ENCODE measurements at regions not wholly inside any gene's neighbourhood (a gene's known extent, or its start where the extent isn't known, plus 50 kb on each side); places are given as distances from the start of the nearest gene placed in this dataset.

DNA sequence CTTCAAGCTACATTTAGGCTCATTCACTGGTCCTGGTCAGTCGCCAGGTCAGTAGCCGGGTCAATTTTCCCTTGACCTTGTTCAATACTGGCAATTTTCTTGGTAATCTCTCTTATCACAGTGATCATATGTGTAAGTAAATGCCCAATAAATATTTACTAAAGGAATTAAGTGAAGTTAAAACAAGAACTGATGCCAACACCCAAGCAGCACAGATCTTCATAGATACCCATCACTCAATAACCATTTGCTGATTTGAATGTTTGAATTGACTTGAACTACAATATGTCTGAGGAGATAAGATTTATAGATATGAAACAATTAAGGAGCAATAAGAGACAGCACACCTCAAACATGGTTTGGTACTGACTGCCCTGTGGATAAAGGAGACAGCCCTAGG lies 100.8 kb upstream of the PREP start:
- DNase-seq (ENCODE audit: low read depth in 2 of 3, low spot score in 1 of 3), result no peak

DNA sequence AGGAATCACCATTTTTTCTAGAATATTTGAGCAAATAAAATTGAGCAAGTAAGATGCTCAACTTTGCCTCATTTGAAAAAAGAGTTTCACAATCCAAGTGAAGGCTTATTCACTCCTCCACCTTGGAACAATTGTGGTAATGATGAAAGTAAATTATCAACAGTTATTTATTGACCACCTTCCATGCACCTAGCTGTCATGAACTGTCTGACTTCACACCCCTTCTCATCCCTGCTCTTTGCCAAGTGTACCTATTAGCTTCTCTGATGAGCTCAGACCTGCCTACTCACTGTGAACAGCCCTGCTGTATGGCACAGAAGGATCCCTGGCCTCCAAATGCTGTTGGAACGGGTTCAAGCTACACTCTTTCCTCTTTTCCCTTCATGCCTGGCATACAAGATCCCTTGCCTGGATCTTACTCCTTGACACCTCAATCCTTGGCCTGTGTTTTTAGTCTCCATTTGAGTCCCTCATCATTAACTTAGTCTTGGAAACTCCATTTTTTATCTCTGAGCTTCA lies 99.0 kb upstream of the PREP start:
- no peak for DNase-seq (ENCODE audit: low read depth in 2 of 3, low spot score in 1 of 3)

DNA sequence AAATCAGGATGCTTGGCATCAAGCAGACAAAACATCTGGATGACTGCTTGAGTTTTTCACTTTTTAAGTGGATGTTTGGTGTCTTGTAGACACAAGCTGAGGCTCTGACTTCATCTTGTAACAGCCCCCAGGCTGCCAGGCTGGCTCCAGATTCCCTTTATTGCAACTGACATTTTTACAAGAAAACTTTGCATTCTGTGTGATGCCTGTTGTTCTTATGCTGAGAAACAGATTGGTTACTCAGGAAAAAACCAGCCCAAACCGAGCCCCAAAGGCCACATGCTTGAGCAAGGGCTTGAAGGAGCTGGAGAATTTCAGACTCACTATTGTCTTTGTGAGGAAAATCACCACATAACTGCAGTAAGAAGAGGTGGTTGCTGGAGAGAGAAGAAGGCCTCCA lies 98.4 kb upstream of the PREP start:
- DNase-seq (ENCODE audit: low read depth in 2 of 3, low spot score in 1 of 3), result no peak

DNA sequence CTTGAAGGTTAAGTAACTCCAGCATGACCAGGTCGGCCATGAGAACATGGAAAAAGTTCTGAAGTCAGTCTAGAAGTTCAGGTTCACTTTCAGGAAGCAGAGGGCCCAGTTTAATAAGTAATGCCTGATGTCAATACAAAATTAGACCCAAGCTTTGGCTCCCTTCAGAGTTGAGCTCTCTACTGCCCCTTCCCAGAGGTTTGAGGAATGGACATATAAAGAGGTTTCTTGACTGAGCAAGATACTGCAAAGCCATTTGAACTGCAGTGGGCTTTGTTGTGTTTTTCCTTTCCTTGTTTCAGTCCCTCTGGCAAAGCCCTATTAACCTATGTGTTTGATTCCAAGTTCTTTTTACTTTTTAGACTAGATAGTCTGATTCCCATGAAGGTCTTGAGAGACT lies 97.8 kb upstream of the PREP start:
- DNase-seq (ENCODE audit: low read depth in 2 of 3, low spot score in 1 of 3), result no peak

DNA sequence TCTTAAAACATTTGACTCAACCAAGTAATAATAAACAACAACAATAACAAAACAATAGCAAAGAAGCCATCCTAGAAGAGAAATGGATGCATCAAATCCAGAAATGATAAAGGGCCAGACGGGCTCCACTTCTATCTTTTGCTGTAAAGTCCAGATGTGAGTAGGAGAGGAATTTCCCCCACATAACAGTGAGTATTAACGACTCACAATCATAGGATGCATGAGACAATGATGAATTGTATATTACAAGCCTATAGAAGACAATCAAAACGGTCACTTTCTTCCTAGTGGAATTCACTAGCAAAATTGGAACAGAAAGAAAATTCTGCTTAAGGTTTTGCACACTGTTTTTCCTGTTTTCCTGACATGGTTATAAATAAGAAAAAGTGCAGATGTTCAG lies 97.0 kb upstream of the PREP start:
- no peak for DNase-seq (ENCODE audit: low read depth in 2 of 3, low spot score in 1 of 3)

DNA sequence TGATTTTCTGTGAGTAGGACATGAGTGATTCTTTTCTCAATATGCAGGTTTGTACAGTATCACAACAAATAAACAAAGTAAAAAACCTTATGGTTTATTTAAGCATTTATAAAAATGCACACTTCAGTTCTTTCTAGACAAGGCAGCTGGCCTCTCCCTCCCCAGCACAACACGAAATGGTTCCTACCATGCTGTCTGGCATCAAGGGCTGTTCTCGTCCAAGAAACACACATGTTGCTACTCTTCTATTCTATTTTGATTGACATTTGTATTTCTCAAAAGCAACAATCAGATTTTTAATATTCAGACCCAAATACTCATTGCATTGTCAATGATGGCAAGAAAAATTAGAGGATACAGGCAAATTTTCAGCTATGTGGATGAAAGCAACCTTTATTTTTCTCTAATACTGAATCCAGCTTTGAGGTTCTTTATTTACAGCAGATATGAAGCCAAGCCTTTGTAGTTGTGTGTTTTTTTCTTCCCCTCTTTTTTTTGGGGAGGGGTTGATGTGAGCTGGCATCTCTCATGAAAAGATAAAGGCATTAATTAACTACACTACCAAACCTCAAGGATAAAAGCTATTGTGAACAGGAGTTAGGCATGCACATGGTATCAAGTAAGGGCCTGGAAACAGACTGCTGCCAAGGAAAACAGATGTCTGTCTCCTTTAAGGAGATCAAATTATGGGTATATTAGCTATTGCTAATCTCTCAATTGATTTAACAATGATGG lies 96.4 kb upstream of the PREP start:
- no peak for DNase-seq (ENCODE audit: low read depth in 2 of 3, low spot score in 1 of 3)

DNA sequence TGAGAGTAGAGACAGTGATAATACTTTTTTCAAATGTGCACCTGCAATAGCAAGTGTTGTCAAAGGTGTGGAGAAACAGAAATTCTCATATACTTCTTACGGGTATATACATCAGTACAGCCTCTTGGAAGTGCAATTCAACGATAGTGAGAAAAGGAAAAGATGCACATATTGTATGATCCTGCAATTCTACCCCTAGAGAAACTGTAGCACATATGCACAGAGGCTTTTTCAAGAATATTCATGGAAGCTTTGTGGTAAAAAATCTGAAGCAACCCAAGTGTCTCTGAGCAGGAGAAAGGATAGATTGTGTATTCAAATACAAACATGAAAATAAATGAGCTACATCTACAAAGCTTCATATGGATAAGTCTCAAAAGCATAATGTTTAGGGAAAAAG lies 94.7 kb upstream of the PREP start:
- DNase-seq (ENCODE audit: low read depth in 2 of 3, low spot score in 1 of 3), result no peak

DNA sequence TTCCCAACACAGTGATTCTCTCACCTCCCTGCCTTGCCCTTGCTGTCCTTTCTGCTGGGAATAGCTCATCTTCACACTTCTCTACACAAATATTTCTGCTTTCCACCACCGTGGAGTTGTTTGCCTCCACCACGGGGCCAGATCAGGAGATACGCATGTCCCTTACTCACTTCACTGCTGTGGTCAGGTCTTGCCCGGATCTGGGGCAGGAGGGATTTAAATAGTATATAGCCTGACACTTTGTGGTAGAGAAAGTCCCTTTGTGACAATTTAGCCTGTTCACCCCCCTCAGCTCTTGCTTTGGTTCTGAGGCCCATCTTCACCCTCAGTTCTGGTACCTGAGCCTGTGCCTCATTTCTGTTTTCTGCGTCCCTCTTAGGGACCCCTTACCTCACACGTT lies 92.6 kb upstream of the PREP start:
- no peak for DNase-seq (ENCODE audit: low read depth in 2 of 3, low spot score in 1 of 3)

DNA sequence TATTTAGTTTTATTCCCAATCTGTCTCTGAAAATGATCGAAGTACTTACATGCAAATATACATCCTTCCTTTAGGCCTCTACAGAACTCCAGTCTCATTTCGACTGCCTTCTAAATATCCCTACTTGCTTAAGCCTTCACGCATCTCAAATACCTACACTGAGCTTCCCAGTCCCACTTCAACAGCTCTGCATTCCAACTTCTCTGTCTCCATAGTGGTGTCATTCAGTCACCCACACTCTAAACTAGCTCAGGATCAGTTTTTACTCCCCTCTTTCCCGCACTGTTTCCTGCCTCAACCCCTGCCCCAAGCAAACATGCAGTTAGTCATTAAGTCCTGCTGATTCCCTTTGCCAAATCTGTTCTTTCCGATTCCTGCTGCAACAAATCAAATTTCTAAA lies 91.8 kb upstream of the PREP start:
- DNase-seq (ENCODE audit: low read depth in 2 of 3, low spot score in 1 of 3), result no peak

DNA sequence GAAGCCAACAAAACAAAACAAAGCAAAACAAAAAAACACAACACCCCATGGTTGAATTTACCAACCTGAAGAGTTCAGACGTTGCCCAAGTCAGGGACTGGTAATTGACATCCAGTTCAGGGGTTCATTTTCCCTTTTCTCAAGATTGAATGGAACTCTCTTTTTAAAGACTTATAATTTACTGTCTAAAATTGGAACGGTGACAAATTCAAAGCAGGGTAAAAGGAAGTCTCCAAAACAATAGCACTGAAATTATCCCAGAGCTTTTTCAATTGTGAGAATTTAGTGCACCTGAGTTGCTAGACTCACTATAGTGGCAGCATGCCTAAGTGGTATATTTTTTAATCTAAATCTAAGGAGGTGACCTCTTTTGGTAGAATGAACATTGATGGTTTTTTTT lies 90.9 kb upstream of the PREP start:
- DNase-seq (ENCODE audit: low read depth in 2 of 3, low spot score in 1 of 3), result no peak

DNA sequence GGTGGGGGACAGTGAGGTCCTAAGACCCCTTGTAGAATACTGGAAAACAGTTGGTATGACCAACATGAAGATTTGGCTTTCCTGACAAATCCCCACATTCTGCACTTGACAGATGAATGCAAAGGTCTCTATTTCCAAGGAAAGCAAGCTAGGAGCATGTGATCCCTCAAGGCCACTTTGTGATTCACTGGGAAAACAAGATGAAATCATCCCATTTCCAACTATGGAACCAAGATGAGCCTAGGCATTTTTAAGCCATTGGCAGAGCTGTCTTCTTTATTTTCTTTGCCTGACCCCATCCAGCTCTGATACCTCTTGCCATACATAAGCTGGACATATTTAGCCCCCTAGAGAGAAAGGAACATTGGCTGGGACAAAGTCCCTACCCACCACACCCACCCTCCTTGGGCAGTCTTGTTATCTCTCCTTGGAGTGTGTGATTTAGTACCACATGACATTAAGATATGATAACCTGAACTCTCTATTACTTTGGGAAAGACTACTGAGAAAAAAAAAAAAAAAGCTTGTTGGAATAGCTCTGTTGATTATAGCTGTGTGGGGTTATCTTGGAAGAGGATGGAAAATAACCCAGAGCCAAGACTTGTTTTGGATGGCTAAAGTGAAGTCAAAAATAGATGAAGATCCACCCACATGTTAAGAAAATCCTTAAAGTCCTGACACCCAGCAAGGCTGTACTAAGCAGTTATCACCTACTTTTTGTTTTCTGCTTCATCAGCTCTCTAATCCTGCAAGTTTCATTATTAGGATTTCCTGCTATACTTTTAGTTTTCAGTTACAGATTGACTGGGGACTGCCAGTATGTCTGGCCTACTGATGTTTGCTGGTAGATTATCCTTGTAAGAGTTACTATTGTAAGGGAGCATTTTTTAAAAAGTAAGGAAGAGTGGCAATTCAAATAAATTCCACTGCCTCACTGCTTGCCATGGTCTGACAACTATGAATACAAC lies 90.1 kb upstream of the PREP start:
- no peak for DNase-seq (ENCODE audit: low read depth in 2 of 3, low spot score in 1 of 3)

DNA sequence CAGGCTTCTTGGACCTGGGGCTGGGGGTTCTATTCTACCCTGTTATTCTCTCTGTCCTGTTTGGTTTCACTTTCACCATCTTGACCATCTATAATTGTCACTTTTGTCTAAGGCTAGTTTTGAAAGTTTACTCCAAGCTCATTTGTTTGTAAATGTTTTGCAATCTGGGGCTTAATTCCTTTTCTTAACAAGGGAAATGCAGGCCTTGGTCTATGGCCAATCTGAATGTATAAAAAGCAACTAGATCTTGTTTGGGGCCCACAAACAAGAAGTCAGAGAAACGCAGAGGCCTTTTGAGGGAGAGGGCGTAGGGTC lies 86.3 kb upstream of the PREP start:
- no peak for DNase-seq (ENCODE audit: low read depth in 2 of 3, low spot score in 1 of 3)

DNA sequence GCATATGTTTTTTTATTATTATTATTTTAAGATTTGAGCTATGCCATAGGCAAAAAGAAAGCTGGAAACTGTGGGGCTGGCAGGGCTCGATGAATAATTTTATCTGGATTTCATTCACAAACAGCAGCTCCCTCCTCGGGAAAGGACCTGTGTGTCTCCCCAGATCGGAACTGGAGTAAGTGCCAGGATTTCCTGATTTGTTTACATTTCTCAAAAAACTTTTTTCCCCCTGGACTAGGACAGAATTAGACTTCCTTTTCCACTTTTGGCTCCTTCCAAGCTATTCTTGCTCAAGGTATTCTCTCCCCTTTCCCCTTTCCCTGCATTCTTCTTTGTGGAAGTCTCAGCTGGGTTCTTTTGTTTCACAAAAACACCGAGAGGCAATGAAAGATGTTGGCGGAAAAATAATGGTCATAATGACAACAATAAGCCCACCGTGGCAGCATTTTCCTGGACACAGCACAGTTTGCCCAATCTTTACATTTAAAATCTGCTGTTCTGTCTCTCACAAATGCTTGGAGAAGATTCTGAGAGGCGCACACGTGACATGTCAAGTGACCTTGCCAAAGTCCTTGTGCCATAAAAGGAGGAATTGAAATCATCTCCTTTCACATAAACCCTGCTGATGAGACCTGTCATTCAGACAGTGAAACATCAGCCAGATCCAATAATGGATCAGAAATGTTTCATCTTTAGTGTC lies 85.8 kb upstream of the PREP start:
- no peak for DNase-seq (ENCODE audit: low read depth in 2 of 3, low spot score in 1 of 3)

DNA sequence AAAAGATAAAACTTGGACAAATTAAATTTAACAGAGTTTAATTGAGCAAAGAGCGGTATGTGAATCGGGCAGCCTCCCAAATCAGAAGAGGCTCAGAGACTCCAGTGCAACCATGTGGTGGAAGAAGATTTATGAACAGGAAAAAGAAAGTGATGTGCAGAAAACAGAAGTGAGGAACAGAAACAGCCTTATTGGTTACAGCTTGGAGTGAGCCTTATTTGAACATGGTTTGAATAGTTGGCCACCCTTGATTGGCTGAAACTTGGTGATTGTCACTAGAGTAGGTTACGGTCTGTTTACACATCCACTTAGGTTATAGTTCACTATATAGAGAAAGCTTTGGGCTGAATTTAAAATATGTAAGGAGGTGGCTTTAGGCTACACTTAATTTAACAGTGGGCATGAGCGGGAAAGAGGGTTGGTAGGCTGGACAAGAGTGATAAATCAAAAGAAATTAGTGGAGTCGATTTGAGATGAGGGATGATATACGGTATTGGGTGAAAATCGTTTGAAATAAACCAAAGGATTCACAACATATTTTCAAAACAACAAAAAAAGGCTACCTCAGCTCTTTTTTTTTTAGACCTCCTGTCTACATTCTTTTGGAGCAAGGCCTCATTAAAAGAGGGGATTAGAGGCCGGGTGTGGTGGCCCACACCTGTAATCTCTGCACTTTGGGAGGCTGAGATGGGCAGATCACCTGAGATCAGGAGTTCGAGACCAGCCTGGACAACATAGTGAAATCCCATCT lies 84.3 kb upstream of the PREP start:
- no peak for DNase-seq (ENCODE audit: low read depth in 2 of 3, low spot score in 1 of 3)

DNA sequence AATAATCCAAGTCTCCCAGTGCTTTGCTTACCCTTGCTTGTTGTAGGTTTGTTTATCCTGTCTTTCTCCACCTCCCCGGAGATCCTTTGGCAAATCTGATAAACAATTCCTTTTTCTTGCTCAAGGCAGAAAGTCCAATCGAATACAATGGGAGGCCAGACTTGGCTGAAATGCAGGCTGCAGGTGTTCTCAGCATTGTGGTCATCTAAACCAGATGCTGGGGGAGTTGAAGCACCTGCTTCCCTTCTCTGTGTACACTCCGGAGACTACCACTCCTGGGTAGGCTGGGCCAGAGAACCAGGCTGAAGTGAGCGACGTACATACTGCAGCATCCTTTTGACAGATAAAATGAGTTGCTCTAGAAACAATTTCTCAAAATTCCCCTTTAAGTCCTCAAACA lies 82.6 kb upstream of the PREP start:
- no peak for DNase-seq (ENCODE audit: low read depth in 2 of 3, low spot score in 1 of 3)

DNA sequence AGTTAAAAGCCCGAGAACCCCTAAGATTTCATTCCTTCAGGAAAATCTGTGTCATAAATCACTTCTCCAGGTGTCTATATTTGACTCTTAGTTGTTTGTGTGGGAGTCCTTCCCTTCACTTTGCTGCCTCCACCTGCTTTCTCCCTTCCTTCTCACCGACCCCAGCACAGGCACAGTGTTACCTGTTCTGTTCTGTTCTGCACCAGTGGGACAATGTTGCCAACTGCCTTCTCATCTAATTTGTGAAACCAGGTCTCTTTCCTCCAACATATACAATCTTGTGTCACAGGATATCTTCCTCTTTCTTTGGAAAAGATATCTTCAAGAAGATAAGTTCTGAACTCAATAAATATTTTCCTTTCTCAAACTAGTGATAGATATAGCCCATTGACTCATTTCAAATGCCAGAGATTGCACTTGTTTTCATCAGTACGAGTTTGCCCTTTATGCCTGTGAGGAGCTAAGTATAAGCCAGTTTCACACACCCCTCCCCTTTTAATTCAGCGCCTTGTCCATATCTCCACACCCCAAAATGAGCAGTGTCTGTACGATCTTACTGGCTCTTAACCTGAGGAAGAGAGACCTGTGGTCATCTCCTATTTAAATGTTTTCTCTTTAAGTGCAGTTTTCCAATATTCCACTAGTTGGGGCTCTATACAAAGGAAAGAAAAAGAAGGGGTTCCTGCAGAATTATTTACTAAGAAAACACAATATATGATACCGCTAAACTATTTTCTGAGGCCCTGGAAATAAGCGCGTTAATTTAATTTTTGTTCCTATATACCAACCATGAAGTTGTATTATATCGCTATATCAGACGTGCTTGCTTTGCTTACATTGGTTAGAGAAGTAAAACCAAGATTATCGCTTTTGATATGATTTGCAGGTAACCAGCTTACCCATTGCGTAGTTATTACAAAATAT lies 81.6 kb upstream of the PREP start:
- no peak for DNase-seq (ENCODE audit: low read depth in 2 of 3, low spot score in 1 of 3)

DNA sequence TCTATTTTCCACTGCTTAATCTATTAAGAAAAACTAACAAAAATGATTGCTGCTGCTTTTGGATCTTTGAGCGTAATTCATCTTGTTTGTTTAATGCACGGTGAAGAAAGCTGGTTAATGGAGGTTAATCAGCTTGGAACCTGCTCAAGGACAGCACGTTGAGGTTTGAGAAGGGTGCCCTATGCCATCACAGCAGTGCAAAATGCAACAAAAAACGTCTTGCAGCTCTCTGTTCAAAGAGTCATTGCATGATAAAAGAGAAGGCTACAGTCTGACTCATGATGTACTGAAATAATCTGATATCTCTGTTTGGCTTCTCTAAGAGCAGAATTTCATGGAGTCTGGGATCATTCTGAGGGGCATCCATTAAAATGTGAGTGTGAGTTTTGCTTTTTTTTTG lies 80.6 kb upstream of the PREP start:
- no peak for DNase-seq (ENCODE audit: low read depth in 2 of 3, low spot score in 1 of 3)

DNA sequence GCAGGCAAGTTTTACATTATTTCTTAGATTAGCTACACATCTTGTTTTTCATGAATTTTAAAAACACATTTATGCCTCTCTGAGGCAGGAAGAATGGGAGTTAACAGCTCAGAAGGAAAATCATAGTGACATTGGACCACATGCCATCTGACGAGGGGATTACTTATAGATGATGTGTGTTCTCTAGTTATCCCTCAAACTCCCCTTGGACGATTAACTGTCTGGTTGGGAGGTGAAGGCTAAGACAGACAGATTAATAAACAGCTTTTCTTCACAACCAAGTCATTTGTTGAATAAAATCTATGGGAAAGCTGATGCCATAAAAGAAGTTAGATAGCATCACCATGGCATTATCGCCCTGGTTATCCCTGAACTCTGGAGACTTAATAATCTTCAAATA lies 80.0 kb upstream of the PREP start:
- no peak for DNase-seq (ENCODE audit: low read depth in 2 of 3, low spot score in 1 of 3)

DNA sequence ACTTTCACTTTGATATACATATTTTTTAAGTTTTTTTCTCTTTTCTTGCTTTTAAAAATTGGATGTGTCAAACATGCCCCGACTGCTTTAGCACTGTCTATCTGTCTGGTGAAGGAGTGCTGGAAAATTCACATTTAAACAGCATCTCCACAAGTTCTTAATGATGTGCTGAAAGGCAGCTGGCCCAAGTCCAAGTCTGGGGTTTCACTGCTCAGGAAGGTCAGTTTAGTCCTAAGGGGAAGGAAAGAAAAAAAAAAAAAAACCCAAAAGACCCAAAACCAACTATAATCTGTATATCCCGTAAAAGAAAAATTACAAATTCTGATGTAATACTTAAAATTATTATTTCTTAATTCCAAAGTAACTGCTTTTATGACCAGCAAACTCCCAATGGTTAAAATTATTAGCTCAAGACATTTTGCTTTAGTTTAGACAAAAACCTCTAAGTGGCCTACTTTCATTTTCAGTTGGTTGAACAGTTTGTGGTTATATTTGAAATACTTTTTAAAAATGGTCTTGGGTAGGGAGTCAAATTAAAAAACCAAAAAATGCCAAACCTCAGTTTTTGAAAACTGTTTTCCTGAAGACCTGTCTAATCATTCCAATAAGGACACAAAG lies 79.5 kb upstream of the PREP start:
- DNase-seq (ENCODE audit: low read depth in 2 of 3, low spot score in 1 of 3), result no peak

DNA sequence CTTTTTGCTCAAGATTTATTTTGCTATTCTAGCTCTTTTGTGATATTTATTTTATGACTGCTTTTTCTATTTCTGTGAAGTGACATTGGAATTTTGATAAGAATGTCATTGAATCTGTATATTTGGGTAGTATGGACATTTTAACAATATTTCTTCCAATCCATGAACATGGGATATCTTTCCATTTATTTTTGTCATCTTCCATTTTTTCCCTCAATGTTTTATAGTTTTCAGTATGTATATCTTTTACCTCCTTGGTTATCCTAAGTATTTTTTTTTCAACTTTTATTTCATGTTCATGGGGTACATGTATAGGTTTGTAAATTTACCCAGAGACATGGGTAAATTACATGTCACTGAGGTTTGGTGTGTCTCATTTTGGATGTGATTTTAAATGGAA lies 74.1 kb upstream of the PREP start:
- DNase-seq (ENCODE audit: low read depth in 2 of 3, low spot score in 1 of 3), result no peak

Data from stimulated activated CD4-positive, alpha-beta T cell treated with anti-CD3 and anti-CD28 coated beads, Interleukin-12 subunit alpha, Interleukin-12 subunit beta, amount 100 ng/mL, for 48 hours (primary cell).